ENCODE measurements at regions not wholly inside any gene's neighbourhood (a gene's known extent, or its start where the extent isn't known, plus 50 kb on each side); places are given as distances from the start of the nearest gene placed in this dataset.

DNA sequence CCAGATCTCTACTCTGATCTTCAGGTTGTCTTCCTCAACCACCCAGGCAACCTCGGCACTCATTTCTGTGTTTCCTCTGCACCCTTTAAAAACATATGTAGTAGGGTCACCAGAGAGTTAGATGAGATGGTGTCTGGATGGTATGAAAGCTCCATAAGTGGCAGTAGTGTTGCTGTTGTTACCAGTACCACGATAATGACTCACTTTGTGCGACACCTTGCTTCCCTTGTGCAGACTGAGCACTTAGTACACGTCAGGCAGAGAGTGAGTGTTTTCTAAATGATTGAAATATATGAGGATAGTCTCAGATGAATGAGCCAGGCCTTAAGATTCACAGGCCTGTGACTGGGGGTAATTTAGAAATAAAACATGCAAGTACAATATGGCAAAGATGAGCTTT lies 188.7 kb downstream of the MAF start:
- no peak for TF ChIP-seq EGR1 (IDR thresholded peaks at IDR 0.05; ENCODE audit: low read depth in 2 of 2)
- TF ChIP-seq, protein P1, sequence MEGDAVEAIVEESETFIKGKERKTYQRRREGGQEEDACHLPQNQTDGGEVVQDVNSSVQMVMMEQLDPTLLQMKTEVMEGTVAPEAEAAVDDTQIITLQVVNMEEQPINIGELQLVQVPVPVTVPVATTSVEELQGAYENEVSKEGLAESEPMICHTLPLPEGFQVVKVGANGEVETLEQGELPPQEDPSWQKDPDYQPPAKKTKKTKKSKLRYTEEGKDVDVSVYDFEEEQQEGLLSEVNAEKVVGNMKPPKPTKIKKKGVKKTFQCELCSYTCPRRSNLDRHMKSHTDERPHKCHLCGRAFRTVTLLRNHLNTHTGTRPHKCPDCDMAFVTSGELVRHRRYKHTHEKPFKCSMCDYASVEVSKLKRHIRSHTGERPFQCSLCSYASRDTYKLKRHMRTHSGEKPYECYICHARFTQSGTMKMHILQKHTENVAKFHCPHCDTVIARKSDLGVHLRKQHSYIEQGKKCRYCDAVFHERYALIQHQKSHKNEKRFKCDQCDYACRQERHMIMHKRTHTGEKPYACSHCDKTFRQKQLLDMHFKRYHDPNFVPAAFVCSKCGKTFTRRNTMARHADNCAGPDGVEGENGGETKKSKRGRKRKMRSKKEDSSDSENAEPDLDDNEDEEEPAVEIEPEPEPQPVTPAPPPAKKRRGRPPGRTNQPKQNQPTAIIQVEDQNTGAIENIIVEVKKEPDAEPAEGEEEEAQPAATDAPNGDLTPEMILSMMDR (IDR thresholded peaks at IDR 0.05; ENCODE audit: low read depth, low read length, missing input control) = no peak
- TF ChIP-seq, protein P2, sequence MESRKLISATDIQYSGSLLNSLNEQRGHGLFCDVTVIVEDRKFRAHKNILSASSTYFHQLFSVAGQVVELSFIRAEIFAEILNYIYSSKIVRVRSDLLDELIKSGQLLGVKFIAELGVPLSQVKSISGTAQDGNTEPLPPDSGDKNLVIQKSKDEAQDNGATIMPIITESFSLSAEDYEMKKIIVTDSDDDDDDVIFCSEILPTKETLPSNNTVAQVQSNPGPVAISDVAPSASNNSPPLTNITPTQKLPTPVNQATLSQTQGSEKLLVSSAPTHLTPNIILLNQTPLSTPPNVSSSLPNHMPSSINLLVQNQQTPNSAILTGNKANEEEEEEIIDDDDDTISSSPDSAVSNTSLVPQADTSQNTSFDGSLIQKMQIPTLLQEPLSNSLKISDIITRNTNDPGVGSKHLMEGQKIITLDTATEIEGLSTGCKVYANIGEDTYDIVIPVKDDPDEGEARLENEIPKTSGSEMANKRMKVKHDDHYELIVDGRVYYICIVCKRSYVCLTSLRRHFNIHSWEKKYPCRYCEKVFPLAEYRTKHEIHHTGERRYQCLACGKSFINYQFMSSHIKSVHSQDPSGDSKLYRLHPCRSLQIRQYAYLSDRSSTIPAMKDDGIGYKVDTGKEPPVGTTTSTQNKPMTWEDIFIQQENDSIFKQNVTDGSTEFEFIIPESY (IDR thresholded peaks at IDR 0.05) = no peak
- TF ChIP-seq FOXA1 (IDR thresholded peaks at IDR 0.05) = no peak
- no peak for TF ChIP-seq NR2F2 (IDR thresholded peaks at IDR 0.05)
- TF ChIP-seq YY1 (IDR thresholded peaks at IDR 0.05) = no peak
- no peak for TF ChIP-seq HNF4G (IDR thresholded peaks at IDR 0.05)
- TF ChIP-seq FOXA2 (IDR thresholded peaks at IDR 0.05) = no peak
- TF ChIP-seq ATF3 (IDR thresholded peaks at IDR 0.05) = no peak
- TF ChIP-seq RXRA (IDR thresholded peaks at IDR 0.05) = no peak
- no peak for TF ChIP-seq JUND (IDR thresholded peaks at IDR 0.05)
- TF ChIP-seq TAF1 (conservative IDR thresholded peaks at IDR 0.05) = no peak
- TF ChIP-seq, protein P3, sequence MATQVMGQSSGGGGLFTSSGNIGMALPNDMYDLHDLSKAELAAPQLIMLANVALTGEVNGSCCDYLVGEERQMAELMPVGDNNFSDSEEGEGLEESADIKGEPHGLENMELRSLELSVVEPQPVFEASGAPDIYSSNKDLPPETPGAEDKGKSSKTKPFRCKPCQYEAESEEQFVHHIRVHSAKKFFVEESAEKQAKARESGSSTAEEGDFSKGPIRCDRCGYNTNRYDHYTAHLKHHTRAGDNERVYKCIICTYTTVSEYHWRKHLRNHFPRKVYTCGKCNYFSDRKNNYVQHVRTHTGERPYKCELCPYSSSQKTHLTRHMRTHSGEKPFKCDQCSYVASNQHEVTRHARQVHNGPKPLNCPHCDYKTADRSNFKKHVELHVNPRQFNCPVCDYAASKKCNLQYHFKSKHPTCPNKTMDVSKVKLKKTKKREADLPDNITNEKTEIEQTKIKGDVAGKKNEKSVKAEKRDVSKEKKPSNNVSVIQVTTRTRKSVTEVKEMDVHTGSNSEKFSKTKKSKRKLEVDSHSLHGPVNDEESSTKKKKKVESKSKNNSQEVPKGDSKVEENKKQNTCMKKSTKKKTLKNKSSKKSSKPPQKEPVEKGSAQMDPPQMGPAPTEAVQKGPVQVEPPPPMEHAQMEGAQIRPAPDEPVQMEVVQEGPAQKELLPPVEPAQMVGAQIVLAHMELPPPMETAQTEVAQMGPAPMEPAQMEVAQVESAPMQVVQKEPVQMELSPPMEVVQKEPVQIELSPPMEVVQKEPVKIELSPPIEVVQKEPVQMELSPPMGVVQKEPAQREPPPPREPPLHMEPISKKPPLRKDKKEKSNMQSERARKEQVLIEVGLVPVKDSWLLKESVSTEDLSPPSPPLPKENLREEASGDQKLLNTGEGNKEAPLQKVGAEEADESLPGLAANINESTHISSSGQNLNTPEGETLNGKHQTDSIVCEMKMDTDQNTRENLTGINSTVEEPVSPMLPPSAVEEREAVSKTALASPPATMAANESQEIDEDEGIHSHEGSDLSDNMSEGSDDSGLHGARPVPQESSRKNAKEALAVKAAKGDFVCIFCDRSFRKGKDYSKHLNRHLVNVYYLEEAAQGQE (IDR thresholded peaks at IDR 0.05) = no peak
- no peak for TF ChIP-seq SP1 (IDR thresholded peaks at IDR 0.05)
- no peak for TF ChIP-seq HNF4A (conservative IDR thresholded peaks at IDR 0.05)
- no peak for TF ChIP-seq GABPA (IDR thresholded peaks at IDR 0.05 in 1 of 2, conservative IDR thresholded peaks at IDR 0.05 in 1 of 2)
- no peak for TF ChIP-seq MAX (IDR thresholded peaks at IDR 0.05)
- no peak for TF ChIP-seq RAD21 (IDR thresholded peaks at IDR 0.05)

More for the DNA sequence above, 188.7 kb downstream of the MAF start:
- DNase-seq (ENCODE audit: low spot score) = no peak
- Histone ChIP-seq H3K27ac (ENCODE audit: low read depth in 1 of 2, low read length in 2 of 2) (no peak overlapping the region), H3K4me3 (ENCODE audit: low read depth in 1 of 3, low read length in 3 of 3) (no peak overlapping the region), H3K9me3 (ENCODE audit: control insufficient read depth in 4 of 4, low read length in 3 of 4) (no peaks in the 10 kb centered on the region), H3K9ac (ENCODE audit: low read depth in 1 of 2, low read length in 2 of 2) (no peak overlapping the region), H3K4me1 (ENCODE audit: control insufficient read depth in 4 of 4, insufficient read depth in 4 of 4, low read length in 3 of 4) (no peaks in the 10 kb centered on the region), H3K27me3 (ENCODE audit: control insufficient read depth in 4 of 4, insufficient read depth in 4 of 4, low read length in 3 of 4) (no peaks in the 10 kb centered on the region), H3K36me3 (ENCODE audit: control insufficient read depth in 4 of 4, insufficient read depth in 3 of 4, low read depth in 1 of 4, low read length in 3 of 4) (no peaks in the 10 kb centered on the region)
- 96% methylated on average over 4 of the region's 4 CpGs for WGBS
